ENCODE measurements at regions not wholly inside any gene's neighbourhood (a gene's known extent, or its start where the extent isn't known, plus 50 kb on each side); places are given as distances from the start of the nearest gene placed in this dataset.

- TF ChIP-seq CTCF (IDR thresholded peaks at IDR 0.05 in 2 of 3, conservative IDR thresholded peaks at IDR 0.05 in 1 of 3; ENCODE audit: borderline replicate concordance in 1 of 3, insufficient read depth in 1 of 3, low read depth in 2 of 3, low read length in 2 of 3) (no peak), EZH2 (IDR thresholded peaks at IDR 0.05) (no peak), CEBPB (IDR thresholded peaks at IDR 0.05; ENCODE audit: low read depth) (no peak), EZH2phosphoT487 (IDR thresholded peaks at IDR 0.05; ENCODE audit: borderline replicate concordance) (no peak), POLR2A (IDR thresholded peaks at IDR 0.05; ENCODE audit: borderline replicate concordance, extremely low read depth, insufficient read depth, insufficient read length) (no peak), MAX (IDR thresholded peaks at IDR 0.05) (no peak), JUND (IDR thresholded peaks at IDR 0.05) (no peak), SIN3A (IDR thresholded peaks at IDR 0.05; ENCODE audit: low read depth) (no peak)
These were observed 70.4 kb upstream of the AGA start for GRCh38 chr4:177512646-177513045.

Measured in HCT116 (cell line).